CD14-positive monocyte (primary cell): ENCODE measurements at regions not wholly inside any gene's neighbourhood (a gene's known extent, or its start where the extent isn't known, plus 50 kb on each side); places are given as distances from the start of the nearest gene placed in this dataset.

ENCODE experiments used
- DNase-seq, 3 donors: peaks; one replicate each; pipeline ENCODE4 v3.0.0-alpha.2; 2011 to 2022
- H2AFZ ChIP-seq: 2 replicates; pipeline ENCODE4 v1.6.0; 2012; ENCODE audit warnings: mild to moderate bottlenecking, low read depth, low read length, inconsistent platforms; ENCODE audit not compliant: insufficient read depth, poor library complexity, severe bottlenecking
- H3K27ac ChIP-seq, 2 donors: 1 replicate in 1 of 2; 2 replicates in 1 of 2; pipeline ENCODE4 v1.5.1; 2012 to 2013; ENCODE audit warnings: low read length in 2 of 2, control low read depth in 1 of 2, inconsistent platforms in 1 of 2, low read depth in 1 of 2, mild to moderate bottlenecking in 1 of 2
- H3K27me3 ChIP-seq, 2 donors: one replicate each; pipeline versions ENCODE4 v1.6.0 to v1.6.1; 2011 to 2013; ENCODE audit warnings: low read length in 2 of 2; ENCODE audit not compliant: control insufficient read depth in 2 of 2, insufficient read depth in 2 of 2
- H3K36me3 ChIP-seq, 2 donors: replicated peaks in 1 of 2; 1 replicate in 1 of 2; 2 replicates in 1 of 2; pipeline versions ENCODE4 v1.5.1 to v1.6.1; 2012 to 2013; ENCODE audit warnings: low read length in 2 of 2, control low read depth in 1 of 2, inconsistent platforms in 1 of 2, mild to moderate bottlenecking in 1 of 2; ENCODE audit not compliant: insufficient read depth in 2 of 2, control insufficient read depth in 1 of 2
- H3K4me1 ChIP-seq, 2 donors: 1 replicate in 1 of 2; 2 replicates in 1 of 2; pipeline versions ENCODE4 v1.5.1 to v1.6.1; 2012 to 2013; ENCODE audit warnings: low read length in 2 of 2, control low read depth in 1 of 2, inconsistent platforms in 1 of 2, mild to moderate bottlenecking in 1 of 2, moderate library complexity in 1 of 2; ENCODE audit not compliant: insufficient read depth in 2 of 2, control insufficient read depth in 1 of 2
- H3K4me2 ChIP-seq: replicated peaks from 2 replicates; pipeline ENCODE3; 2012; ENCODE audit warnings: low read length, moderate library complexity, mild to moderate bottlenecking; ENCODE audit not compliant: poor library complexity, severe bottlenecking; ENCODE audit errors: extremely low read depth
- H3K4me3 ChIP-seq, 3 experiments: fragments of 200-600 bp in 1 of 3; sonication (generic) in 1 of 3; replicated peaks in 1 of 3; 1 replicate in 2 of 3; 2 replicates in 1 of 3; pipeline ENCODE4 v1.5.1; 2011 to 2013; ENCODE audit warnings: low read length in 3 of 3, mild to moderate bottlenecking in 3 of 3, control low read depth in 2 of 3, low read depth in 2 of 3, inconsistent platforms in 1 of 3, moderate library complexity in 1 of 3
- H3K79me2 ChIP-seq: 2 replicates; pipeline ENCODE4 v1.6.0; 2012; ENCODE audit warnings: mild to moderate bottlenecking, control low read depth, inconsistent platforms, low read length, moderate library complexity; ENCODE audit not compliant: insufficient read depth
- H3K9ac ChIP-seq: 2 replicates; pipeline ENCODE4 v1.6.0; 2017; ENCODE audit warnings: low read length, mild to moderate bottlenecking; ENCODE audit not compliant: insufficient read depth, poor library complexity, severe bottlenecking
- H3K9me3 ChIP-seq, 2 donors: replicated peaks in 1 of 2; 1 replicate in 1 of 2; 2 replicates in 1 of 2; pipeline versions ENCODE4 v1.5.1 to v1.6.1; 2012 to 2013; ENCODE audit warnings: low read length in 2 of 2, control low read depth in 1 of 2; ENCODE audit not compliant: control insufficient read depth in 1 of 2, insufficient read depth in 1 of 2
- H4K20me1 ChIP-seq: 2 replicates; pipeline ENCODE4 v1.6.0; 2012; ENCODE audit warnings: mild to moderate bottlenecking, low read length, control low read depth, moderate library complexity; ENCODE audit not compliant: insufficient read depth
- H3K27ac Mint-ChIP-seq, 7 donors: one replicate each; pipeline ENCODE4 v1.8.0; 2020; ENCODE audit warnings: mild to moderate bottlenecking in 7 of 7, mixed read lengths in 7 of 7, moderate library complexity in 6 of 7, inconsistent platforms in 2 of 7
- H3K27me3 Mint-ChIP-seq, 3 donors: one replicate each; pipeline ENCODE4 v1.8.0; 2021 to 2022; ENCODE audit warnings: low read depth in 3 of 3, mild to moderate bottlenecking in 3 of 3, mixed read lengths in 3 of 3, moderate library complexity in 3 of 3, inconsistent platforms in 1 of 3
- H3K36me3 Mint-ChIP-seq, 2 donors: one replicate each; pipeline ENCODE4 v1.8.0; 2020; ENCODE audit warnings: mixed read lengths in 2 of 2, inconsistent platforms in 1 of 2, mild to moderate bottlenecking in 1 of 2
- H3K4me1 Mint-ChIP-seq: one replicate; pipeline ENCODE4 v1.8.0; 2020; ENCODE audit warnings: mild to moderate bottlenecking, mixed read lengths
- H3K4me3 Mint-ChIP-seq, 2 donors: one replicate each; pipeline ENCODE4 v1.8.0; 2020; ENCODE audit warnings: mild to moderate bottlenecking in 2 of 2, mixed read lengths in 2 of 2, moderate library complexity in 1 of 2
- H3K9me3 Mint-ChIP-seq, 7 donors: one replicate each; pipeline ENCODE4 v1.8.0; 2020 to 2022; ENCODE audit warnings: mixed read lengths in 7 of 7, mild to moderate bottlenecking in 6 of 7, moderate library complexity in 6 of 7, inconsistent platforms in 2 of 7
- CTCF ChIP-seq: fragments of 200-600 bp; IDR thresholded peaks from one replicate; pipeline ENCODE4 v1.8.0; 2022; ENCODE audit warnings: antibody characterized with exemption, mild to moderate bottlenecking
- WGBS: methylation state at CpG from one replicate; pipeline ENCODE4 v1.1.5; 2013; ENCODE audit warnings: missing lambda C conversion rate; ENCODE audit not compliant: insufficient coverage; 5-methylcytosine and 5-hydroxymethylcytosine counted together
- intact Hi-C, 2 donors: fragments of 100-400 bp; cut with micrococcal nuclease; formaldehyde crosslinking; loops; one replicate each; pipeline versions ENCODE4 v1.15.0 to v1.15.1; 2023

- TF ChIP-seq CTCF: no peak
- Histone ChIP-seq H3K27me3 (no peaks in the 10 kb centered on the region), H4K20me1 (no peaks in the 10 kb centered on the region), H2AFZ (no peak overlapping the region), H3K4me3 (no peak overlapping the region), H3K9ac (no peak overlapping the region), H3K4me1 (peaks cover 21% of the 10 kb centered on the region in 2 donors), H3K9me3 (no peaks in the 10 kb centered on the region), H3K27ac (no peak overlapping the region), H3K4me2 (no peak overlapping the region), H3K36me3 (no peaks in the 10 kb centered on the region), H3K79me2 (no peaks in the 10 kb centered on the region)
- Mint-ChIP-seq H3K4me3 (no peak overlapping the region), H3K27me3 (no peaks in the 10 kb centered on the region), H3K36me3 (no peaks in the 10 kb centered on the region), H3K4me1 (peaks cover 14% of the 10 kb centered on the region), H3K27ac (peak overlapping the region in 1 of 7 donors; percentile 3), H3K9me3 (peaks cover 0 to 3% (median 1%) of the 10 kb centered on the region in 7 donors)
- no CpG with 5 or more reads among the region's 2 CpGs for WGBS
- intact Hi-C loops: no loop called here
- no peak for DNase-seq
Measured at GRCh38 chrX:148382983-148383382, 117.4 kb upstream of the AFF2 start.

DNA sequence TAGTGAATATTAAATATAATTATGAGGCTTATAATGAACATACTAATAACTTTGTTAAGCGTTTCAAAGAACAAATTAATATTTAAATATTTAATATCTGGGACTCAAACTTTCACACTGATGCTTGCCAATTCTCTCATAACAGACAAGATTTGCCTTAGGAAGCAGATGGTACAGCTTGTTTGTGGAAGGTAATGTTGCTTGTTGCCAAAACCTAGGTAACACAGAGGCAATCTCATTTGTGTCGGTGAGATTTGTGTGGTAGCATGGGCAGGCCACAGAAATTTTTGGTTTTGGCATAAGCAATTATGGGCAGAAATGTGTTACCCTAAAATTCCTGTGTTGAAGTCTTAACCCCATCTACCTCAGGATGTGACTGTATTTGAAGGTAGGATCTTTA is 114.9 kb upstream of the AFF2 start:
- H3K9me3 ChIP-seq: no peaks in the 10 kb centered on the region
- no CpG with 5 or more reads among the region's 2 CpGs for WGBS
- H3K27ac ChIP-seq: no peak overlapping the region
- no peak overlapping the region for H3K9ac ChIP-seq
- no peak overlapping the region for H3K4me3 ChIP-seq
- Mint-ChIP-seq H3K36me3 (no peaks in the 10 kb centered on the region), H3K4me3 (no peak overlapping the region), H3K4me1 (peaks cover 11% of the 10 kb centered on the region), H3K27me3 (no peaks in the 10 kb centered on the region), H3K27ac (no peak overlapping the region), H3K9me3 (peaks cover 0 to 2% (median 0%) of the 10 kb centered on the region in 7 donors)
- intact Hi-C loops: no loop called here
- DNase-seq: no peak
- no peak overlapping the region for H3K4me2 ChIP-seq
- no peak for TF ChIP-seq CTCF
- H3K79me2 ChIP-seq: no peaks in the 10 kb centered on the region
- no peaks in the 10 kb centered on the region for H3K27me3 ChIP-seq
- no peaks in the 10 kb centered on the region for H3K36me3 ChIP-seq
- no peaks in the 10 kb centered on the region for H4K20me1 ChIP-seq
- peaks cover 13 to 21% of the 10 kb centered on the region in 2 donors for H3K4me1 ChIP-seq
- no peak overlapping the region for H2AFZ ChIP-seq
